B cell (primary cell): ENCODE measurements at regions not wholly inside any gene's neighbourhood (a gene's known extent, or its start where the extent isn't known, plus 50 kb on each side); places are given as distances from the start of the nearest gene placed in this dataset.

Experiments
- EZH2 ChIP-seq: IDR thresholded peaks from 2 replicates; pipeline ENCODE4 v1.6.1; 2012; ENCODE audit warnings: borderline replicate concordance, low read depth, mild to moderate bottlenecking, moderate library complexity, low read length; ENCODE audit not compliant: insufficient read depth, poor library complexity, severe bottlenecking
- TF ChIP-seq, protein P1 (sequence below): fragments of 200-600 bp; IDR thresholded peaks from one replicate; pipeline ENCODE4 v1.8.0; 2022; ENCODE audit warnings: antibody characterized with exemption, mild to moderate bottlenecking

DNA sequence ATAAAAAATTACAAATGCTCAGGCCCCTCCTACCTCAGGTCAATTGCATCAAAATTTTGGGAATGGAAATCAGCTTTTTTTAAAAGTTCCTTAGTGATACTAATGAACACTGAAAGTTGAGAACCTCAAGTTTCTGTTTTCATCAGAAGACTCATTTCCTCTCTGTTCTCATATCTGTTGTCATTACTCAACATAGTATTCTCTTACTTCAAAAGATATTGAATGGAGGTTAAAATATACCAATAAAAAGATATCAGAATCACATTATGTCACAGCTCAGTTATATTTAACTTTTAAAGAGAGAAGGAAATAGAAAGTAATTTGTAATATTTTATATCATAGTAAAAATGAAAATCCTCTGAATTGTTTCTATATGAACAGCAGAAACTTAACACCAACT lies 959.4 kb upstream of the LRRTM1 start:
- TF ChIP-seq, protein P1, sequence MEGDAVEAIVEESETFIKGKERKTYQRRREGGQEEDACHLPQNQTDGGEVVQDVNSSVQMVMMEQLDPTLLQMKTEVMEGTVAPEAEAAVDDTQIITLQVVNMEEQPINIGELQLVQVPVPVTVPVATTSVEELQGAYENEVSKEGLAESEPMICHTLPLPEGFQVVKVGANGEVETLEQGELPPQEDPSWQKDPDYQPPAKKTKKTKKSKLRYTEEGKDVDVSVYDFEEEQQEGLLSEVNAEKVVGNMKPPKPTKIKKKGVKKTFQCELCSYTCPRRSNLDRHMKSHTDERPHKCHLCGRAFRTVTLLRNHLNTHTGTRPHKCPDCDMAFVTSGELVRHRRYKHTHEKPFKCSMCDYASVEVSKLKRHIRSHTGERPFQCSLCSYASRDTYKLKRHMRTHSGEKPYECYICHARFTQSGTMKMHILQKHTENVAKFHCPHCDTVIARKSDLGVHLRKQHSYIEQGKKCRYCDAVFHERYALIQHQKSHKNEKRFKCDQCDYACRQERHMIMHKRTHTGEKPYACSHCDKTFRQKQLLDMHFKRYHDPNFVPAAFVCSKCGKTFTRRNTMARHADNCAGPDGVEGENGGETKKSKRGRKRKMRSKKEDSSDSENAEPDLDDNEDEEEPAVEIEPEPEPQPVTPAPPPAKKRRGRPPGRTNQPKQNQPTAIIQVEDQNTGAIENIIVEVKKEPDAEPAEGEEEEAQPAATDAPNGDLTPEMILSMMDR = no peak
- no peak for TF ChIP-seq EZH2
